A673 (cell line): ENCODE measurements at regions not wholly inside any gene's neighbourhood (a gene's known extent, or its start where the extent isn't known, plus 50 kb on each side); places are given as distances from the start of the nearest gene placed in this dataset.
"Not testable (repeated sequence)": the region's sequence is repeated elsewhere in the genome, so short reads cannot be mapped to it uniquely, and the experiment has no call there.

Source experiments
- EZH2 ChIP-seq: fragments of 200-600 bp; sonication (generic); IDR thresholded peaks from 2 replicates; pipeline ENCODE4 v1.6.1; 2017; ENCODE audit warnings: borderline replicate concordance, low read depth, mild to moderate bottlenecking, mixed read lengths, antibody characterized with exemption, low read length; ENCODE audit not compliant: poor library complexity, severe bottlenecking
- TF ChIP-seq, protein P1 (sequence below): fragments of 300-800, 200-600 bp; sonication (generic); conservative IDR thresholded peaks from 2 replicates; pipeline ENCODE4 v1.5.1; 2017; ENCODE audit warnings: low read depth, mild to moderate bottlenecking, antibody characterized with exemption, low read length, moderate library complexity, mixed read lengths

DNA sequence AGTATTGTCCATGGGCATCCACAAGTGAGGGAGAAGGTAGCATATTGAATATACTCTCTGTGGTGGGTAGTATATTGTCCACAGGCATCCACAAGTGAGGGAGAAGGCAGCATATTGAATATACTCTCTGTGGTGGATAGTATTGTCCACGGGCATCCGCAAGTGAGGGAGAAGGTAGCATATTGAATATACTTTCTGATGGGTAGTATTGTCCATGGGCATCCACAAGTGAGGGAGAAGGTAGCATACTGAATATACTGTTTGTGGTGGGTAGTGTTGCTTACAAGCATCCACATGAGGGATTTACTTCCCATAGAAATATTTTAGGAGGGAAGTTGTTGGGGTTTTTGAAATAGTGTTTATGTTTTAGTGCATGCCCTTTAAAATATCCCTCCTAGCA lies 784.1 kb upstream of the TPTE start:
- TF ChIP-seq, protein P1, sequence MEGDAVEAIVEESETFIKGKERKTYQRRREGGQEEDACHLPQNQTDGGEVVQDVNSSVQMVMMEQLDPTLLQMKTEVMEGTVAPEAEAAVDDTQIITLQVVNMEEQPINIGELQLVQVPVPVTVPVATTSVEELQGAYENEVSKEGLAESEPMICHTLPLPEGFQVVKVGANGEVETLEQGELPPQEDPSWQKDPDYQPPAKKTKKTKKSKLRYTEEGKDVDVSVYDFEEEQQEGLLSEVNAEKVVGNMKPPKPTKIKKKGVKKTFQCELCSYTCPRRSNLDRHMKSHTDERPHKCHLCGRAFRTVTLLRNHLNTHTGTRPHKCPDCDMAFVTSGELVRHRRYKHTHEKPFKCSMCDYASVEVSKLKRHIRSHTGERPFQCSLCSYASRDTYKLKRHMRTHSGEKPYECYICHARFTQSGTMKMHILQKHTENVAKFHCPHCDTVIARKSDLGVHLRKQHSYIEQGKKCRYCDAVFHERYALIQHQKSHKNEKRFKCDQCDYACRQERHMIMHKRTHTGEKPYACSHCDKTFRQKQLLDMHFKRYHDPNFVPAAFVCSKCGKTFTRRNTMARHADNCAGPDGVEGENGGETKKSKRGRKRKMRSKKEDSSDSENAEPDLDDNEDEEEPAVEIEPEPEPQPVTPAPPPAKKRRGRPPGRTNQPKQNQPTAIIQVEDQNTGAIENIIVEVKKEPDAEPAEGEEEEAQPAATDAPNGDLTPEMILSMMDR: not testable (repeated sequence)
- not testable (repeated sequence) for TF ChIP-seq EZH2
